Astrocyte of the cerebellum (primary cell): ENCODE measurements at regions not wholly inside any gene's neighbourhood (a gene's known extent, or its start where the extent isn't known, plus 50 kb on each side); places are given as distances from the start of the nearest gene placed in this dataset.

Experiments
- DNase-seq: peaks from one replicate; pipeline ENCODE4 v3.0.0-alpha.2; 2011; ENCODE audit warnings: low read depth
- H3K4me3 ChIP-seq: 2 replicates; pipeline ENCODE4 v1.5.1; 2011; ENCODE audit warnings: mild to moderate bottlenecking, low read depth, low read length, moderate library complexity
- CTCF ChIP-seq: IDR thresholded peaks from 2 replicates; pipeline ENCODE4 v1.5.1; 2012; ENCODE audit warnings: low read length, low read depth, moderate library complexity, mild to moderate bottlenecking; ENCODE audit errors: missing control alignments
- in situ Hi-C: cut with HindIII; loops from 2 replicates; pipeline ENCODE4 v1.10.0; 2017; ENCODE audit warnings: low sequenced_read_pairs

GRCh38 chr10:81306971-81307782, 567.8 kb upstream of the NRG3 start:
- no peak for DNase-seq
- in situ Hi-C loops, result no loop called here
- no peak for TF ChIP-seq CTCF
- H3K4me3 ChIP-seq, result no peak overlapping the region

- in situ Hi-C loops, result no loop called here
- no peak overlapping the region for H3K4me3 ChIP-seq
- no peak for TF ChIP-seq CTCF
- no peak for DNase-seq
Observed at GRCh38 chr10:81309041-81309552, 565.9 kb upstream of the NRG3 start.

GRCh38 chr10:81314471-81314870, 560.5 kb upstream of the NRG3 start:
- no peak for TF ChIP-seq CTCF
- in situ Hi-C loops, result no loop called here
- H3K4me3 ChIP-seq, result no peak overlapping the region
- no peak for DNase-seq

GRCh38 chr10:81315026-81315425, 560.0 kb upstream of the NRG3 start:
- no peak for TF ChIP-seq CTCF
- in situ Hi-C loops, result no loop called here
- DNase-seq, result no peak
- no peak overlapping the region for H3K4me3 ChIP-seq

- no peak for DNase-seq
- H3K4me3 ChIP-seq, result no peak overlapping the region
- no peak for TF ChIP-seq CTCF
- in situ Hi-C loops, result no loop called here
Observed at GRCh38 chr10:81348003-81348402, 527.0 kb upstream of the NRG3 start.

GRCh38 chr10:81367132-81367531, 507.9 kb upstream of the NRG3 start:
- H3K4me3 ChIP-seq, result no peak overlapping the region
- TF ChIP-seq CTCF, result no peak
- in situ Hi-C loops, result no loop called here
- no peak for DNase-seq
